ENCODE measurements at regions not wholly inside any gene's neighbourhood (a gene's known extent, or its start where the extent isn't known, plus 50 kb on each side); places are given as distances from the start of the nearest gene placed in this dataset.
"Not testable (repeated sequence)": the region's sequence is repeated elsewhere in the genome, so short reads cannot be mapped to it uniquely, and the experiment has no call there.

- no peak overlapping the region for H3K27ac ChIP-seq
- intact Hi-C loops (cut with DNase I) = no loop called here
- no peaks in the 10 kb centered on the region for H3K9me3 ChIP-seq
- no peaks in the 10 kb centered on the region for H3K4me1 ChIP-seq (replicated peaks)
- 63% methylated on average over 8 of the region's 8 CpGs for WGBS
- no peaks in the 10 kb centered on the region for H3K36me3 ChIP-seq
- TF ChIP-seq, protein P1, sequence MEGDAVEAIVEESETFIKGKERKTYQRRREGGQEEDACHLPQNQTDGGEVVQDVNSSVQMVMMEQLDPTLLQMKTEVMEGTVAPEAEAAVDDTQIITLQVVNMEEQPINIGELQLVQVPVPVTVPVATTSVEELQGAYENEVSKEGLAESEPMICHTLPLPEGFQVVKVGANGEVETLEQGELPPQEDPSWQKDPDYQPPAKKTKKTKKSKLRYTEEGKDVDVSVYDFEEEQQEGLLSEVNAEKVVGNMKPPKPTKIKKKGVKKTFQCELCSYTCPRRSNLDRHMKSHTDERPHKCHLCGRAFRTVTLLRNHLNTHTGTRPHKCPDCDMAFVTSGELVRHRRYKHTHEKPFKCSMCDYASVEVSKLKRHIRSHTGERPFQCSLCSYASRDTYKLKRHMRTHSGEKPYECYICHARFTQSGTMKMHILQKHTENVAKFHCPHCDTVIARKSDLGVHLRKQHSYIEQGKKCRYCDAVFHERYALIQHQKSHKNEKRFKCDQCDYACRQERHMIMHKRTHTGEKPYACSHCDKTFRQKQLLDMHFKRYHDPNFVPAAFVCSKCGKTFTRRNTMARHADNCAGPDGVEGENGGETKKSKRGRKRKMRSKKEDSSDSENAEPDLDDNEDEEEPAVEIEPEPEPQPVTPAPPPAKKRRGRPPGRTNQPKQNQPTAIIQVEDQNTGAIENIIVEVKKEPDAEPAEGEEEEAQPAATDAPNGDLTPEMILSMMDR (IDR thresholded peaks at IDR 0.05) = no peak
- TF ChIP-seq POLR2AphosphoS5 (IDR thresholded peaks at IDR 0.05) = no peak
- TF ChIP-seq POLR2A (IDR thresholded peaks at IDR 0.05) = no peak
- no peaks in the 10 kb centered on the region for H3K27me3 ChIP-seq (replicated peaks; ENCODE audit: insufficient read depth)
- no peak for DNase-seq (ENCODE audit: low spot score)
- H3K4me3 ChIP-seq = no peak overlapping the region
Observed at GRCh38 chr3:182651461-182651860, 141.8 kb upstream of the ATP11B start.

DNA sequence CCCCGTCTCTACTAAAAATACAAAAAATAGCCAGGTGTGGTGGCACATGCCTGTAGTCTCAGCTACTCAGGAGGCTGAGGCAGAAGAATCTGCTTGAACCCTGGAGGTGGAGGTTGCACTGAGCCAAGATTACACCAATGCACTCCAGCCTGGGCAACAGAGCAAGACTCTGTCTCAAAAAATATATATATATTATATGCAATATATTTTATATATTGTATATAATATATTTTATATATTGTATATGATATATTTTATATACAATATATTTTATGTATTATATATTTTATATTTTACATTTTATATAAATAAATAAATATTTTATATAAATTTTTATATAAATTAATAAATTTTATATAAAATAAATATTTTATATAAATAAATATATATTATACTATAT is 140.2 kb upstream of the ATP11B start:
- intact Hi-C loops (cut with DNase I); DNase-seq (ENCODE audit: low spot score); H3K9me3 ChIP-seq; H3K27ac ChIP-seq; H3K4me3 ChIP-seq; H3K4me1 ChIP-seq (replicated peaks); H3K36me3 ChIP-seq; H3K27me3 ChIP-seq (replicated peaks; ENCODE audit: insufficient read depth): not testable (repeated sequence)
- WGBS = 94% methylated on average over 1 of the region's 1 CpG

DNA sequence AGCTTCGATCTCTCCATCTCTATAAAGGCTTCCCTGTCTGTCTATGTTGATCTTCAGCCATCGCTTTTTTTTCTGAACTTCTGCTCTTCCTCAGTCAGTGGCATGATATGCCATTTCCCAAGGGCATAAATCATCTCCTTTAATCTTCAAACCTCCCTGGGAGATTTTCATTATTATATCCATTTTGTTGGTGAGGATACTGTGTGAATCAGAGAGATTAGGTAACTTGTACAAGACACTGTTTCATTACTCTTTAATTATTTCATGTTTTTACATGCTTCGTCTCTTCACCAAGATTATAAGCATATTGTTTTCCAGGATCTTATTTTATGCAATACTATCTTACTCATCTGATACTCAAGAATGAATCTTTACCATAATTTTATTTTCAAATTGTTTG is 124.8 kb upstream of the ATP11B start:
- intact Hi-C loops (cut with DNase I) = no loop called here
- 85% methylated on average over 3 of the region's 3 CpGs for WGBS
- no peaks in the 10 kb centered on the region for H3K4me1 ChIP-seq (replicated peaks)

GRCh38 chr3:182668974-182669373 is 124.3 kb upstream of the ATP11B start:
- Histone ChIP-seq H3K4me1 (replicated peaks) (no peaks in the 10 kb centered on the region), H3K27ac (no peak overlapping the region), H3K36me3 (no peaks in the 10 kb centered on the region), H3K27me3 (replicated peaks; ENCODE audit: insufficient read depth) (no peaks in the 10 kb centered on the region), H3K4me3 (no peak overlapping the region), H3K9me3 (no peaks in the 10 kb centered on the region)
- intact Hi-C loops (cut with DNase I) = no loop called here
- no peak for DNase-seq (ENCODE audit: low spot score)
- TF ChIP-seq POLR2AphosphoS5 (IDR thresholded peaks at IDR 0.05) = no peak
- no peak for TF ChIP-seq POLR2A (IDR thresholded peaks at IDR 0.05)
- TF ChIP-seq, protein P1 (IDR thresholded peaks at IDR 0.05) = no peak

More for the DNA sequence above, 124.8 kb upstream of the ATP11B start:
- TF ChIP-seq POLR2A (IDR thresholded peaks at IDR 0.05) (no peak), POLR2AphosphoS5 (IDR thresholded peaks at IDR 0.05) (no peak)
- TF ChIP-seq, protein P1 (IDR thresholded peaks at IDR 0.05) = no peak
- Histone ChIP-seq H3K9me3 (no peaks in the 10 kb centered on the region), H3K36me3 (no peaks in the 10 kb centered on the region), H3K4me3 (no peak overlapping the region), H3K27me3 (replicated peaks; ENCODE audit: insufficient read depth) (no peaks in the 10 kb centered on the region), H3K27ac (no peak overlapping the region)
- DNase-seq (ENCODE audit: low spot score) = no peak

DNA sequence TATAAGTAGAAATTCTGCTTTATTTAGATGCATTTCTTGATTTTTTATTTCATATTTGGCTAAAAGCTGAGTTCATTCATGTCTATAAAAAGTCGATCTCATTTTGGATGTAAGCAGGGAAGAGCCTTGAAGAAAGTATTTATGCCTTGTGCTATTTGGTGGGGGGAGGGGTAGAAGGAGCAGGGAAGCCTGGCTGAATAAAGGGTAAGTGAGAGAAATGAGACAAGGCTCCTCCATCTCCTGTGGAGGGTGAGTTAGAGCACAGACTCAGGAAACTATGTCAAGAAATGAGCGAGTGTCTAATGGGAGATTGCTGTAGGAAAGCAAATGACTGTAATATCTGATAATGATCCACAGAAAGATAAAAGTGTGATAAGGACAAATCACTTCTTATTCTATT is 121.8 kb upstream of the ATP11B start:
- no peak for DNase-seq (ENCODE audit: low spot score)
- Histone ChIP-seq H3K4me3 (no peak overlapping the region), H3K4me1 (replicated peaks) (no peaks in the 10 kb centered on the region), H3K27me3 (replicated peaks; ENCODE audit: insufficient read depth) (no peaks in the 10 kb centered on the region), H3K36me3 (no peaks in the 10 kb centered on the region), H3K27ac (no peak overlapping the region), H3K9me3 (no peaks in the 10 kb centered on the region)
- intact Hi-C loops (cut with DNase I) = no loop called here
- TF ChIP-seq, protein P1 (IDR thresholded peaks at IDR 0.05) = no peak
- TF ChIP-seq POLR2A (IDR thresholded peaks at IDR 0.05) = no peak
- no peak for TF ChIP-seq POLR2AphosphoS5 (IDR thresholded peaks at IDR 0.05)
- WGBS = 70% methylated on average over 2 of the region's 2 CpGs

Data from prostate gland (tissue), 2 donors.